Activated naive CD4-positive, alpha-beta T cell treated with anti-CD3 and anti-CD28 coated beads, Interleukin-2, amount 50 U/mL, for 24 hours (primary cell): ENCODE measurements at regions not wholly inside any gene's neighbourhood (a gene's known extent, or its start where the extent isn't known, plus 50 kb on each side); places are given as distances from the start of the nearest gene placed in this dataset.

ENCODE experiments used
- H3K27ac Mint-ChIP-seq: one replicate; pipeline ENCODE4 v1.8.0; 2021; ENCODE audit warnings: mild to moderate bottlenecking, mixed read lengths
- H3K27me3 Mint-ChIP-seq: one replicate; pipeline ENCODE4 v1.8.0; 2021; ENCODE audit warnings: mixed read lengths
- H3K36me3 Mint-ChIP-seq: one replicate; pipeline ENCODE4 v1.8.0; 2021; ENCODE audit warnings: mixed read lengths
- H3K4me1 Mint-ChIP-seq: one replicate; pipeline ENCODE4 v1.8.0; 2021; ENCODE audit warnings: mixed read lengths
- H3K4me3 Mint-ChIP-seq: one replicate; pipeline ENCODE4 v1.8.0; 2021; ENCODE audit warnings: mild to moderate bottlenecking, mixed read lengths
- H3K9me3 Mint-ChIP-seq: one replicate; pipeline ENCODE4 v1.8.0; 2021; ENCODE audit warnings: mixed read lengths

GRCh38 chr13:40178130-40178529 lies 488.3 kb downstream of the FOXO1 start:
- Mint-ChIP-seq H3K27ac (peak overlapping the region; percentile 73), H3K9me3 (no peaks in the 10 kb centered on the region), H3K27me3 (no peaks in the 10 kb centered on the region), H3K4me1 (peaks cover 48% of the 10 kb centered on the region), H3K36me3 (no peaks in the 10 kb centered on the region), H3K4me3 (no peak overlapping the region)

- no peaks in the 10 kb centered on the region for H3K9me3 Mint-ChIP-seq
- H3K27ac Mint-ChIP-seq: no peak overlapping the region
- H3K27me3 Mint-ChIP-seq: no peaks in the 10 kb centered on the region
- H3K36me3 Mint-ChIP-seq: no peaks in the 10 kb centered on the region
- H3K4me3 Mint-ChIP-seq: no peak overlapping the region
- peaks cover 61% of the 10 kb centered on the region for H3K4me1 Mint-ChIP-seq
Observed at GRCh38 chr13:40179445-40180281, 486.8 kb downstream of the FOXO1 start.

- Mint-ChIP-seq H3K4me3 (no peak overlapping the region), H3K36me3 (no peaks in the 10 kb centered on the region), H3K27ac (no peak overlapping the region), H3K9me3 (no peaks in the 10 kb centered on the region), H3K27me3 (no peaks in the 10 kb centered on the region), H3K4me1 (peaks cover 70% of the 10 kb centered on the region)
Observed at GRCh38 chr13:40180776-40181175, 485.7 kb downstream of the FOXO1 start.

GRCh38 chr13:40181203-40181845 lies 485.1 kb downstream of the FOXO1 start:
- Mint-ChIP-seq H3K4me1 (peaks cover 71% of the 10 kb centered on the region), H3K36me3 (no peaks in the 10 kb centered on the region), H3K27ac (no peak overlapping the region), H3K27me3 (no peaks in the 10 kb centered on the region), H3K4me3 (no peak overlapping the region), H3K9me3 (no peaks in the 10 kb centered on the region)

- H3K27ac Mint-ChIP-seq: no peak overlapping the region
- no peaks in the 10 kb centered on the region for H3K36me3 Mint-ChIP-seq
- peaks cover 81% of the 10 kb centered on the region for H3K4me1 Mint-ChIP-seq
- H3K4me3 Mint-ChIP-seq: no peak overlapping the region
- no peaks in the 10 kb centered on the region for H3K9me3 Mint-ChIP-seq
- no peaks in the 10 kb centered on the region for H3K27me3 Mint-ChIP-seq
Observed at GRCh38 chr13:40182591-40182990, 483.9 kb downstream of the FOXO1 start.

GRCh38 chr13:40185414-40185813 lies 481.0 kb downstream of the FOXO1 start:
- no peaks in the 10 kb centered on the region for H3K27me3 Mint-ChIP-seq
- H3K4me3 Mint-ChIP-seq: no peak overlapping the region
- peaks cover 83% of the 10 kb centered on the region for H3K4me1 Mint-ChIP-seq
- no peaks in the 10 kb centered on the region for H3K9me3 Mint-ChIP-seq
- H3K27ac Mint-ChIP-seq: no peak overlapping the region
- H3K36me3 Mint-ChIP-seq: no peaks in the 10 kb centered on the region

- Mint-ChIP-seq H3K9me3 (no peaks in the 10 kb centered on the region), H3K4me1 (peaks cover 89% of the 10 kb centered on the region), H3K36me3 (no peaks in the 10 kb centered on the region), H3K4me3 (peak overlapping the region; percentile 66), H3K27me3 (no peaks in the 10 kb centered on the region), H3K27ac (peak overlapping the region; percentile 3)
Observed at GRCh38 chr13:40186041-40186440, 480.4 kb downstream of the FOXO1 start.

- Mint-ChIP-seq H3K27ac (peak overlapping the region; percentile 69), H3K4me1 (peaks cover 91% of the 10 kb centered on the region), H3K9me3 (no peaks in the 10 kb centered on the region), H3K36me3 (no peaks in the 10 kb centered on the region), H3K4me3 (peak overlapping the region; percentile 66), H3K27me3 (no peaks in the 10 kb centered on the region)
Observed at GRCh38 chr13:40186626-40187323, 479.7 kb downstream of the FOXO1 start.

- Mint-ChIP-seq H3K4me3 (peak overlapping the region; percentile 80), H3K9me3 (no peaks in the 10 kb centered on the region), H3K36me3 (no peaks in the 10 kb centered on the region), H3K27ac (peak overlapping the region; percentile 76), H3K4me1 (peaks cover 94% of the 10 kb centered on the region), H3K27me3 (no peaks in the 10 kb centered on the region)
Observed at GRCh38 chr13:40187324-40187795, 479.1 kb downstream of the FOXO1 start.

GRCh38 chr13:40187841-40188591 lies 478.4 kb downstream of the FOXO1 start:
- Mint-ChIP-seq H3K9me3 (no peaks in the 10 kb centered on the region), H3K27me3 (no peaks in the 10 kb centered on the region), H3K27ac (peak overlapping the region; percentile 76), H3K4me3 (peak overlapping the region; percentile 80), H3K36me3 (no peaks in the 10 kb centered on the region), H3K4me1 (peaks cover 91% of the 10 kb centered on the region)

GRCh38 chr13:40189426-40189825 lies 477.0 kb downstream of the FOXO1 start:
- peaks cover 88% of the 10 kb centered on the region for H3K4me1 Mint-ChIP-seq
- no peaks in the 10 kb centered on the region for H3K27me3 Mint-ChIP-seq
- H3K27ac Mint-ChIP-seq: peak overlapping the region; percentile 60
- H3K36me3 Mint-ChIP-seq: no peaks in the 10 kb centered on the region
- H3K4me3 Mint-ChIP-seq: peak overlapping the region; percentile 66
- no peaks in the 10 kb centered on the region for H3K9me3 Mint-ChIP-seq

GRCh38 chr13:40189898-40190630 lies 476.4 kb downstream of the FOXO1 start:
- no peaks in the 10 kb centered on the region for H3K36me3 Mint-ChIP-seq
- H3K4me1 Mint-ChIP-seq: peaks cover 89% of the 10 kb centered on the region
- H3K4me3 Mint-ChIP-seq: peak overlapping the region; percentile 66
- H3K9me3 Mint-ChIP-seq: no peaks in the 10 kb centered on the region
- no peaks in the 10 kb centered on the region for H3K27me3 Mint-ChIP-seq
- peak overlapping the region; percentile 81 for H3K27ac Mint-ChIP-seq

GRCh38 chr13:40190641-40191100 lies 475.8 kb downstream of the FOXO1 start:
- Mint-ChIP-seq H3K9me3 (no peaks in the 10 kb centered on the region), H3K4me1 (peaks cover 83% of the 10 kb centered on the region), H3K36me3 (no peaks in the 10 kb centered on the region), H3K27ac (peak overlapping the region; percentile 18), H3K27me3 (no peaks in the 10 kb centered on the region), H3K4me3 (peak overlapping the region; percentile 66)

- H3K4me3 Mint-ChIP-seq: peak overlapping the region; percentile 45
- no peaks in the 10 kb centered on the region for H3K9me3 Mint-ChIP-seq
- peak overlapping the region; percentile 77 for H3K27ac Mint-ChIP-seq
- H3K36me3 Mint-ChIP-seq: no peaks in the 10 kb centered on the region
- no peaks in the 10 kb centered on the region for H3K27me3 Mint-ChIP-seq
- peaks cover 84% of the 10 kb centered on the region for H3K4me1 Mint-ChIP-seq
Observed at GRCh38 chr13:40191186-40191980, 475.1 kb downstream of the FOXO1 start.
